H1 (cell line): ENCODE measurements at regions not wholly inside any gene's neighbourhood (a gene's known extent, or its start where the extent isn't known, plus 50 kb on each side); places are given as distances from the start of the nearest gene placed in this dataset.

ENCODE experiments used
- CTCF ChIA-PET: fragments of 300-600 bp; sonication (Branson Sonifier 250); formaldehyde crosslinking; loops from one replicate; lab custom pipeline; 2021; ENCODE audit not compliant: partially characterized antibody; lab: Charles Lee
- POLR2A ChIA-PET: fragments of 300-600 bp; sonication (Branson Sonifier 250); formaldehyde crosslinking; loops from one replicate; lab custom pipeline; 2021; ENCODE audit warnings: inconsistent platforms; ENCODE audit not compliant: partially characterized antibody; lab: Charles Lee
- DNase-seq, 2 experiments: peaks; one replicate each; pipeline versions ENCODE4 v3.0.0 to v3.0.0-alpha.2; 2010 to 2022; ENCODE audit warnings: low spot score in 2 of 2, low read depth in 1 of 2, mixed read lengths in 1 of 2
- FAIRE-seq: peaks from 2 replicates; lab custom pipeline; 2011; peaks lifted over from hg19 to GRCh38; lab: Jason Lieb, UNC
- H2AFZ ChIP-seq: 2 replicates; pipeline ENCODE4 v1.8.1; 2012; ENCODE audit warnings: low read length, inconsistent platforms
- H2AK5ac ChIP-seq: 2 replicates; pipeline ENCODE4 v1.6.1; 2013; ENCODE audit warnings: low read depth, low read length
- H2BK120ac ChIP-seq: replicated peaks from 2 replicates; pipeline ENCODE3; 2013; ENCODE audit warnings: low read depth, low read length, inconsistent platforms
- H2BK12ac ChIP-seq: 2 replicates; pipeline ENCODE4 v1.6.1; 2013; ENCODE audit warnings: low read depth, low read length
- H2BK15ac ChIP-seq: 2 replicates; pipeline ENCODE4 v1.6.1; 2013; ENCODE audit warnings: low read length
- H2BK20ac ChIP-seq: 2 replicates; pipeline ENCODE4 v1.6.1; 2013; ENCODE audit warnings: low read length
- H2BK5ac ChIP-seq: 2 replicates; pipeline ENCODE4 v1.6.1; 2013; ENCODE audit warnings: low read depth, low read length
- H3K14ac ChIP-seq: 2 replicates; pipeline ENCODE4 v1.6.1; 2013; ENCODE audit warnings: inconsistent platforms; ENCODE audit not compliant: insufficient read length
- H3K18ac ChIP-seq: 2 replicates; pipeline ENCODE4 v1.6.1; 2013; ENCODE audit warnings: low read length; ENCODE audit errors: extremely low read depth
- H3K23ac ChIP-seq: 2 replicates; pipeline ENCODE4 v1.6.1; 2013; ENCODE audit warnings: inconsistent platforms; ENCODE audit not compliant: insufficient read length
- H3K23me2 ChIP-seq: 2 replicates; pipeline ENCODE4 v1.6.1; 2013; ENCODE audit warnings: low read depth, low read length
- H3K27ac ChIP-seq: 2 replicates; pipeline ENCODE4 v1.6.1; 2011; ENCODE audit warnings: low read depth, low read length, inconsistent platforms
- H3K27me3 ChIP-seq, 4 experiments: replicated peaks in 1 of 4; 1 replicate in 1 of 4; 2 replicates in 3 of 4; pipeline versions ENCODE4 v1.6.1 to v1.8.1; 2011 to 2013; ENCODE audit warnings: low read length in 3 of 4, mild to moderate bottlenecking in 3 of 4, inconsistent platforms in 2 of 4, mixed read lengths in 2 of 4, moderate library complexity in 1 of 4; ENCODE audit not compliant: control insufficient read depth in 3 of 4, insufficient read depth in 3 of 4; ENCODE audit errors: extremely low read depth in 1 of 4
- H3K36me3 ChIP-seq, 4 experiments: 2 replicates each; pipeline versions ENCODE4 v1.6.1 to v1.8.1; 2011 to 2013; ENCODE audit warnings: mild to moderate bottlenecking in 4 of 4, low read length in 3 of 4, moderate library complexity in 2 of 4, control low read depth in 1 of 4, inconsistent platforms in 1 of 4; ENCODE audit not compliant: insufficient read depth in 4 of 4, control insufficient read depth in 2 of 4
- H3K4ac ChIP-seq: replicated peaks from 2 replicates; pipeline ENCODE3; 2013; ENCODE audit warnings: low read length, low read depth, mixed read lengths, inconsistent platforms; ENCODE audit not compliant: insufficient read length
- H3K4me1 ChIP-seq, 4 experiments: replicated peaks in 1 of 4; 1 replicate in 1 of 4; 2 replicates in 3 of 4; pipeline versions ENCODE4 v1.6.1 to v1.8.1; 2011 to 2013; ENCODE audit warnings: low read length in 3 of 4, inconsistent platforms in 2 of 4, mixed read lengths in 1 of 4; ENCODE audit not compliant: insufficient read depth in 4 of 4, control insufficient read depth in 3 of 4
- H3K4me2 ChIP-seq, 2 experiments: 2 replicates each; pipeline versions ENCODE4 v1.6.1 to v1.8.1; 2011 to 2013; ENCODE audit warnings: low read depth in 2 of 2, low read length in 2 of 2, control low read depth in 1 of 2, inconsistent platforms in 1 of 2, mild to moderate bottlenecking in 1 of 2; ENCODE audit not compliant: insufficient read depth in 1 of 2
- H3K4me3 ChIP-seq, 4 experiments: fragments of 200-600, 300-600 bp in 1 of 4; sonication (generic), shearing (Covaris generic), sonication (Bioruptor Twin) in 1 of 4; 2 replicates each; pipeline versions ENCODE4 v1.5.1 to v1.8.1; 2011 to 2016; ENCODE audit warnings: low read length in 4 of 4, low read depth in 3 of 4, control low read depth in 2 of 4, inconsistent platforms in 2 of 4, mild to moderate bottlenecking in 2 of 4, mixed read lengths in 1 of 4, moderate library complexity in 1 of 4; ENCODE audit not compliant: insufficient read depth in 2 of 4; ENCODE audit errors: extremely low read depth in 1 of 4
- H3K56ac ChIP-seq: replicated peaks from 2 replicates; pipeline ENCODE3; 2013; ENCODE audit warnings: low read depth, mild to moderate bottlenecking, mixed read lengths, low read length, inconsistent platforms; ENCODE audit not compliant: insufficient read length
- H3K79me1 ChIP-seq: 2 replicates; pipeline ENCODE4 v1.6.1; 2013; ENCODE audit warnings: low read depth, low read length, control low read depth
- H3K79me2 ChIP-seq, 2 experiments: 2 replicates each; pipeline versions ENCODE4 v1.6.1 to v1.8.1; 2012 to 2013; ENCODE audit warnings: low read length in 2 of 2, mild to moderate bottlenecking in 2 of 2, inconsistent platforms in 1 of 2; ENCODE audit not compliant: insufficient read depth in 2 of 2, control insufficient read depth in 1 of 2
- H3K9ac ChIP-seq, 4 experiments: replicated peaks in 1 of 4; 1 replicate in 1 of 4; 2 replicates in 3 of 4; pipeline versions ENCODE4 v1.6.1 to v1.8.1; 2011 to 2013; ENCODE audit warnings: low read depth in 3 of 4, low read length in 3 of 4, control low read depth in 2 of 4, mild to moderate bottlenecking in 2 of 4, moderate library complexity in 2 of 4, inconsistent platforms in 1 of 4; ENCODE audit errors: extremely low read depth in 1 of 4
- H3K9me3 ChIP-seq, 2 experiments: 2 replicates each; pipeline versions ENCODE4 v1.6.1 to v1.8.1; 2012 to 2013; ENCODE audit warnings: mild to moderate bottlenecking in 2 of 2, moderate library complexity in 2 of 2, control low read depth in 1 of 2, inconsistent platforms in 1 of 2, low read depth in 1 of 2, low read length in 1 of 2, mixed read lengths in 1 of 2; ENCODE audit not compliant: insufficient read depth in 2 of 2
- H4K20me1 ChIP-seq, 2 experiments: replicated peaks in 1 of 2; 2 replicates each; pipeline versions ENCODE3 to v1.8.1; 2011 to 2013; ENCODE audit warnings: inconsistent platforms in 2 of 2, low read length in 2 of 2, mild to moderate bottlenecking in 1 of 2; ENCODE audit not compliant: insufficient read depth in 2 of 2, control insufficient read depth in 1 of 2
- H4K5ac ChIP-seq: 2 replicates; pipeline ENCODE4 v1.6.1; 2013; ENCODE audit warnings: low read length, low read depth, mixed read lengths, inconsistent platforms; ENCODE audit not compliant: insufficient read length
- H4K8ac ChIP-seq: 2 replicates; pipeline ENCODE4 v1.8.0; 2013; ENCODE audit warnings: mild to moderate bottlenecking, moderate library complexity, low read length, inconsistent platforms; ENCODE audit not compliant: insufficient read depth; ENCODE audit errors: extremely low read depth
- H4K91ac ChIP-seq: replicated peaks from 2 replicates; pipeline ENCODE3; 2013; ENCODE audit warnings: low read length, mixed read lengths, inconsistent platforms; ENCODE audit not compliant: insufficient read length
- CBX8 ChIP-seq: fragments of 300-800, 300-1000 bp; sonication (generic); IDR thresholded peaks from 2 replicates; pipeline ENCODE4 v1.7.1; 2016; ENCODE audit warnings: low read depth, low read length, borderline replicate concordance
- EZH2 ChIP-seq: fragments of 200-600 bp; sonication (generic); IDR thresholded peaks from 2 replicates; pipeline ENCODE4 v1.7.1; 2012; ENCODE audit warnings: low read depth, mild to moderate bottlenecking, moderate library complexity, low read length, inconsistent platforms; ENCODE audit not compliant: severe bottlenecking
- GTF2F1 ChIP-seq: IDR thresholded peaks from 2 replicates; pipeline ENCODE4 v1.6.1; 2012; ENCODE audit warnings: low read depth, low read length, improper control_type of control experiment, borderline replicate concordance
- HDAC2 ChIP-seq, 2 experiments: fragments of 300-600 bp in 1 of 2; sonication (generic) in 1 of 2; IDR thresholded peaks; 2 replicates each; pipeline ENCODE4 v1.6.1; 2011 to 2012; ENCODE audit warnings: low read depth in 2 of 2, low read length in 2 of 2, mild to moderate bottlenecking in 2 of 2, moderate library complexity in 2 of 2, borderline replicate concordance in 1 of 2, inconsistent platforms in 1 of 2
- HDAC6 ChIP-seq: IDR thresholded peaks from one replicate; pipeline ENCODE4 v1.7.1; 2012; ENCODE audit warnings: low read depth, mild to moderate bottlenecking, inconsistent platforms, low read length, moderate library complexity
- SAP30 ChIP-seq: fragments of 300-600 bp; sonication (generic); IDR thresholded peaks from 2 replicates; pipeline ENCODE4 v1.7.1; 2012; ENCODE audit warnings: low read length, moderate library complexity, mild to moderate bottlenecking, inconsistent platforms; ENCODE audit not compliant: insufficient read depth, insufficient replicate concordance
- SUZ12 ChIP-seq: fragments of 200-600 bp; sonication (generic); IDR thresholded peaks from 2 replicates; pipeline ENCODE4 v1.6.1; 2012; ENCODE audit warnings: mild to moderate bottlenecking, inconsistent platforms, low read length, moderate library complexity, mixed read lengths
- TAF1 ChIP-seq: IDR thresholded peaks from 2 replicates; pipeline ENCODE4 v1.6.1; 2011; ENCODE audit warnings: mild to moderate bottlenecking, low read depth, low read length
- TAF7 ChIP-seq: optimal IDR thresholded peaks from 2 replicates; pipeline ENCODE3; 2011; ENCODE audit warnings: low read depth, mild to moderate bottlenecking, inconsistent platforms, low read length, moderate library complexity, borderline replicate concordance
- TBP ChIP-seq: IDR thresholded peaks from 2 replicates; pipeline ENCODE4 v1.6.1; 2011; ENCODE audit warnings: low read depth, low read length, improper control_type of control experiment
- TEAD4 ChIP-seq: IDR thresholded peaks from 2 replicates; pipeline ENCODE4 v1.6.1; 2012; ENCODE audit warnings: low read depth, low read length, inconsistent platforms, mixed read lengths
- YY1 ChIP-seq: IDR thresholded peaks from 2 replicates; pipeline ENCODE4 v1.6.1; 2011; ENCODE audit warnings: low read depth, mild to moderate bottlenecking, low read length
- ZNF274 ChIP-seq: IDR thresholded peaks from 2 replicates; pipeline ENCODE4 v1.7.0; 2012; ENCODE audit warnings: low read length, borderline replicate concordance; ENCODE audit errors: extremely low read depth
- WGBS, 2 experiments: shearing (Covaris generic) in 1 of 2; methylation state at CpG; one replicate each; pipeline versions ENCODE4 v1.1.6 to v1.1.7; 2013 to 2015; ENCODE audit warnings: low lambda C conversion rate in 2 of 2, mixed read lengths in 2 of 2, inconsistent platforms in 1 of 2, low coverage in 1 of 2, missing lambda C conversion rate in 1 of 2; ENCODE audit not compliant: insufficient replicate concordance in 2 of 2, insufficient coverage in 1 of 2, insufficient read length in 1 of 2; ENCODE audit errors: extremely low coverage in 1 of 2, missing lambda C conversion rate in 1 of 2; 5-methylcytosine and 5-hydroxymethylcytosine counted together

DNA sequence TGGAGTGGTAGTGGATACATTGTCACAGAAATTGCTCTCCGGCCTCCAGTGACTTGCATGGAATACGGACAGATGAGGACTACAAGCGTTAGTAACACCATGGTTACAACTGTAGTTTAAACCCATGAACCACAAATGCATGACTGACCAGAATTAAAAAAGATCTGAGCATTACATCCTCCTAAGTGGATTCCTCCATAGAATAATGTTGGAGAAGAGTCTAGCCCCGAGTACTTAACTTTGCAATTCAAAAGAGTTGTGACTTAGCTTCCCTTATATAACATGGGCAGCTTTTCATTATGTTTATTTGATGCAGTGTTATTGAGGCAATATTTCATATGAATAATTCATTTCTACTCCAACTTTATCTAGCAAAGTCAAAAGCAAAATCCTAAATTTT lies 457.2 kb upstream of the TMPO start:
- Histone ChIP-seq H3K56ac (no peak overlapping the region), H2AK5ac (no peak overlapping the region), H3K9ac (no peak overlapping the region), H2BK12ac (no peak overlapping the region), H3K4me2 (no peak overlapping the region), H3K27ac (no peak overlapping the region), H3K36me3 (no peaks in the 10 kb centered on the region), H4K20me1 (no peaks in the 10 kb centered on the region), H3K14ac (no peak overlapping the region), H3K9me3 (no peaks in the 10 kb centered on the region), H2AFZ (no peak overlapping the region), H3K4me1 (no peaks in the 10 kb centered on the region), H3K18ac (no peak overlapping the region), H3K23me2 (no peaks in the 10 kb centered on the region), H3K27me3 (no peaks in the 10 kb centered on the region), H2BK5ac (no peak overlapping the region), H2BK20ac (no peak overlapping the region), H2BK15ac (no peak overlapping the region), H4K8ac (no peak overlapping the region), H4K91ac (no peak overlapping the region), H3K4me3 (no peak overlapping the region), H4K5ac (no peak overlapping the region), H2BK120ac (no peak overlapping the region), H3K79me2 (no peaks in the 10 kb centered on the region), H3K23ac (no peak overlapping the region), H3K79me1 (no peaks in the 10 kb centered on the region), H3K4ac (no peak overlapping the region)
- 87% methylated on average over 4 of the region's 4 CpGs; no CpG with 5 or more reads in 1 of the 2 experiments for WGBS, 2 experiments
- ChIA-PET CTCF (interaction anchor here (0.7 to 1.1 kb wide), 3 partner anchors 8 to 98 kb away, joined by 3 to 4 read pairs (median 3); no protein-coding TSS in a partner anchor), POLR2A (interaction anchor here (0.7 kb wide), 1 partner anchor 497 kb away, joined by 3 read pairs; no protein-coding TSS in a partner anchor)
- no peak for FAIRE-seq
- DNase-seq: no peak
- no peak for TF ChIP-seq HDAC2 (IDR thresholded peaks at IDR 0.05; ENCODE audit: borderline replicate concordance in 1 of 2, low read depth in 2 of 2, low read length in 2 of 2)
- no peak for TF ChIP-seq EZH2
- no peak for TF ChIP-seq YY1
- no peak for TF ChIP-seq ZNF274
- no peak for TF ChIP-seq SAP30
- no peak for TF ChIP-seq TBP
- TF ChIP-seq GTF2F1: no peak
- TF ChIP-seq HDAC6: no peak
- no peak for TF ChIP-seq TAF7
- no peak for TF ChIP-seq TAF1
- TF ChIP-seq SUZ12: no peak
- TF ChIP-seq CBX8: no peak
- no peak for TF ChIP-seq TEAD4
